Panc1 (cell line): ENCODE measurements at regions not wholly inside any gene's neighbourhood (a gene's known extent, or its start where the extent isn't known, plus 50 kb on each side); places are given as distances from the start of the nearest gene placed in this dataset.

Experiments used
- ATAC-seq: fragments of 200-7000 bp; cut with Tn5 transposase; 2 replicates; pipeline ENCODE4 v1.9.1; 2020; ENCODE audit warnings: mild to moderate bottlenecking, moderate library complexity
- BruUV-seq: library from RNA; stranded (reverse); fragments of 400-500 nt; replicated peaks from 2 replicates; lab custom pipeline; 2021; lab: Mats Ljungman, UMichigan
- CTCF ChIA-PET: fragments of 300-600 bp; sonication (Branson Sonifier 250); formaldehyde crosslinking; loops from one replicate; lab custom pipeline; 2022; ENCODE audit warnings: antibody characterized with exemption; lab: Charles Lee
- POLR2A ChIA-PET: fragments of 300-600 bp; sonication (Branson Sonifier 250); formaldehyde crosslinking; loops from one replicate; lab custom pipeline; 2022; ENCODE audit warnings: antibody characterized with exemption; lab: Charles Lee
- DNase-seq: peaks from one replicate; pipeline ENCODE4 v3.0.0-alpha.2; 2010; ENCODE audit warnings: low read depth, low spot score
- H3K27ac ChIP-seq: 2 replicates; pipeline ENCODE4 v1.5.1; 2011; ENCODE audit warnings: mild to moderate bottlenecking, low read length, inconsistent platforms
- H3K27me3 ChIP-seq: fragments of 200-500 bp; sonication (Bioruptor generic); 2 replicates; pipeline ENCODE4 v1.6.0; 2014; ENCODE audit warnings: low read length, inconsistent platforms; ENCODE audit not compliant: control insufficient read depth, insufficient read depth
- H3K36me3 ChIP-seq: fragments of 200-500 bp; sonication (Bioruptor generic); 2 replicates; pipeline ENCODE4 v1.5.1; 2014; ENCODE audit warnings: inconsistent platforms, mild to moderate bottlenecking, low read length, moderate library complexity; ENCODE audit not compliant: control insufficient read depth, insufficient read depth
- H3K4me1 ChIP-seq: 2 replicates; pipeline ENCODE4 v1.5.1; 2011; ENCODE audit warnings: inconsistent platforms, mild to moderate bottlenecking, low read length, moderate library complexity; ENCODE audit not compliant: control insufficient read depth, insufficient read depth
- H3K4me3 ChIP-seq, 2 experiments: 2 replicates each; pipeline ENCODE4 v1.5.1; 2011 to 2012; ENCODE audit warnings: low read depth in 2 of 2, low read length in 2 of 2, mild to moderate bottlenecking in 2 of 2, inconsistent platforms in 1 of 2, moderate library complexity in 1 of 2
- H3K9me3 ChIP-seq: fragments of 200-500 bp; sonication (Bioruptor generic); 2 replicates; pipeline ENCODE4 v1.5.1; 2014; ENCODE audit warnings: low read depth, mild to moderate bottlenecking, inconsistent platforms, low read length, moderate library complexity; ENCODE audit not compliant: control insufficient read depth, insufficient read depth
- POLR2AphosphoS5 ChIP-seq: IDR thresholded peaks from 2 replicates; pipeline ENCODE4 v1.6.1; 2012; ENCODE audit warnings: mild to moderate bottlenecking, low read depth, low read length, moderate library complexity
- REST ChIP-seq, 2 experiments: IDR thresholded peaks; 2 replicates each; pipeline ENCODE4 v1.6.1; 2011 to 2012; ENCODE audit warnings: low read depth in 2 of 2, control low read depth in 1 of 2, low read length in 1 of 2, mild to moderate bottlenecking in 1 of 2, moderate library complexity in 1 of 2; ENCODE audit not compliant: insufficient read depth in 1 of 2
- SIN3A ChIP-seq: IDR thresholded peaks from 2 replicates; pipeline ENCODE4 v1.6.1; 2012; ENCODE audit warnings: low read depth, mild to moderate bottlenecking, low read length, moderate library complexity, borderline replicate concordance; ENCODE audit not compliant: insufficient read depth
- TCF7L2 ChIP-seq: IDR thresholded peaks from 2 replicates; pipeline ENCODE4 v1.6.1; 2011; ENCODE audit warnings: mild to moderate bottlenecking, low read depth, low read length, inconsistent platforms
- in situ Hi-C: cut with HindIII; loops from 2 replicates; pipeline ENCODE4 v1.10.0; 2016; ENCODE audit warnings: low sequenced_read_pairs, low pct_unique_long_range_greater_than_20kb
- intact Hi-C: fragments of 100-400 bp; cut with micrococcal nuclease; formaldehyde crosslinking; loops from one replicate; pipeline ENCODE4 v1.10.0; 2022; ENCODE audit not compliant: unreplicated experiment
- TF ChIP-seq, protein P1 (sequence below): fragments of 450-650 bp; IDR thresholded peaks from 2 replicates; pipeline ENCODE4 v1.5.1; 2017; ENCODE audit warnings: mild to moderate bottlenecking

DNA sequence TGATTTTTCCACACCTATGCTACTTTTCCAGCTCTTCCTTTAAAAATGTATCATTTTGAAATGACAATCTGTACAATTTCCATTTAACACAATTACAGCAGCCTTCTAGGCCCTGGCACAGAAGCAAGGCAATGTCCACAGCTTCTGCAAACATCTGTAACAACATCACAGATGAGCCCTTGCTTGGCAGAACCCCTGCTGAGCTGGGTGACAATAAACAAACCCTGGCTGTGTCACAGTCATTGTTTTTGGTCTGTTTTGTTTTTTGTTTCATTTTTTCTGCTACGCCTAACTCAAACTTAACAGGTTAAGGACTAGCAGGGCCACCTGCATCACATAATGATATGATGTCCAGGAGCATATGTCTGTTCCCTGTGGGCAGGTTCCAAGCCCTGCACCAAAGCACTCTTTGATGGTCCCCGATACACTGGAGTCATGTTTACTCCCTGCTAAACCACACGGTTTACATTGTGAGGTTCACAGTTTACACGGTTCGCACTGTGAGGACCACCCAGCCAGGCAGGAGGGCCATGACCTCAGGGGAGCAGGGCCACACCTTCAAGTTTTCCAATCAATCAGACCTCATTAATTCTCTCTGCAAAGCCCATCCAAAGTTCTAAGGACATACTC lies 186.8 kb upstream of the CHRNA7 start:
- no peaks in the 10 kb centered on the region for H3K4me1 ChIP-seq
- ChIA-PET CTCF (no interaction called here), POLR2A (no interaction called here)
- BruUV-seq = no TSS peak
- TF ChIP-seq TCF7L2 = no peak
- TF ChIP-seq REST (IDR thresholded peaks at IDR 0.05; ENCODE audit: insufficient read depth in 1 of 2, low read depth in 2 of 2, low read length in 1 of 2) = no peak
- TF ChIP-seq SIN3A = no peak
- TF ChIP-seq POLR2AphosphoS5 = no peak
- TF ChIP-seq, protein P1, sequence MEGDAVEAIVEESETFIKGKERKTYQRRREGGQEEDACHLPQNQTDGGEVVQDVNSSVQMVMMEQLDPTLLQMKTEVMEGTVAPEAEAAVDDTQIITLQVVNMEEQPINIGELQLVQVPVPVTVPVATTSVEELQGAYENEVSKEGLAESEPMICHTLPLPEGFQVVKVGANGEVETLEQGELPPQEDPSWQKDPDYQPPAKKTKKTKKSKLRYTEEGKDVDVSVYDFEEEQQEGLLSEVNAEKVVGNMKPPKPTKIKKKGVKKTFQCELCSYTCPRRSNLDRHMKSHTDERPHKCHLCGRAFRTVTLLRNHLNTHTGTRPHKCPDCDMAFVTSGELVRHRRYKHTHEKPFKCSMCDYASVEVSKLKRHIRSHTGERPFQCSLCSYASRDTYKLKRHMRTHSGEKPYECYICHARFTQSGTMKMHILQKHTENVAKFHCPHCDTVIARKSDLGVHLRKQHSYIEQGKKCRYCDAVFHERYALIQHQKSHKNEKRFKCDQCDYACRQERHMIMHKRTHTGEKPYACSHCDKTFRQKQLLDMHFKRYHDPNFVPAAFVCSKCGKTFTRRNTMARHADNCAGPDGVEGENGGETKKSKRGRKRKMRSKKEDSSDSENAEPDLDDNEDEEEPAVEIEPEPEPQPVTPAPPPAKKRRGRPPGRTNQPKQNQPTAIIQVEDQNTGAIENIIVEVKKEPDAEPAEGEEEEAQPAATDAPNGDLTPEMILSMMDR = no peak
- H3K9me3 ChIP-seq = no peaks in the 10 kb centered on the region
- H3K27ac ChIP-seq = no peak overlapping the region
- ATAC-seq (no peak), DNase-seq (no peak)
- no peak overlapping the region for H3K4me3 ChIP-seq
- H3K27me3 ChIP-seq = no peaks in the 10 kb centered on the region
- intact Hi-C loops = no loop called here
- in situ Hi-C loops = no loop called here
- H3K36me3 ChIP-seq = no peaks in the 10 kb centered on the region

DNA sequence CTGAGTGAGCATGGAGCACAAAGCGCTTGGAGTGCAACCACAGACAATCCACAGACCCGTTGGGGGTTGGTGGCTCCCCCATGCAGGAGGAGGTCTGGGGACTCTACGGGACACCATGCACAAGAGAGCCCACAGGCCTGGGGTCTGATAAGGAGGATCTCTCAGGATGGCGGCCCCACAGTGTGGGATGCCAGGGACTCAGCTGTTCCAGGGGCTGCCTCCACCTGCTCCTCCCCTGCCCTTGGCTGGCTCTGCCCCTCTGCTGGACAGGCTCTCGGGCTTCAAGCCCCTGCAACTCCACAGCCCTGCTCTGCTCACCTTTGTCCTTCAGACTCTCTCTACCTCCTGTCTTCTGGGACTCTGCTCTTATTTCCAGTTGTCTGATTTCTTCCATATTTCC lies 184.5 kb upstream of the CHRNA7 start:
- Histone ChIP-seq H3K4me3 (no peak overlapping the region), H3K27me3 (no peaks in the 10 kb centered on the region), H3K9me3 (no peaks in the 10 kb centered on the region), H3K36me3 (no peaks in the 10 kb centered on the region), H3K27ac (no peak overlapping the region), H3K4me1 (no peaks in the 10 kb centered on the region)
- POLR2A ChIA-PET = no interaction called here
- intact Hi-C loops = no loop called here
- in situ Hi-C loops = no loop called here
- ATAC-seq (no peak), DNase-seq (no peak)
- TF ChIP-seq, protein P1 = no peak
- TF ChIP-seq REST (IDR thresholded peaks at IDR 0.05; ENCODE audit: insufficient read depth in 1 of 2, low read depth in 2 of 2, low read length in 1 of 2) (no peak), POLR2AphosphoS5 (no peak), TCF7L2 (no peak), SIN3A (no peak)
- no TSS peak for BruUV-seq
- CTCF ChIA-PET = interaction anchor here (0.5 kb wide), 1 partner anchor 364 kb away, joined by 4 read pairs; no protein-coding TSS in a partner anchor
